ENCODE measurements at regions not wholly inside any gene's neighbourhood (a gene's known extent, or its start where the extent isn't known, plus 50 kb on each side); places are given as distances from the start of the nearest gene placed in this dataset.

DNA sequence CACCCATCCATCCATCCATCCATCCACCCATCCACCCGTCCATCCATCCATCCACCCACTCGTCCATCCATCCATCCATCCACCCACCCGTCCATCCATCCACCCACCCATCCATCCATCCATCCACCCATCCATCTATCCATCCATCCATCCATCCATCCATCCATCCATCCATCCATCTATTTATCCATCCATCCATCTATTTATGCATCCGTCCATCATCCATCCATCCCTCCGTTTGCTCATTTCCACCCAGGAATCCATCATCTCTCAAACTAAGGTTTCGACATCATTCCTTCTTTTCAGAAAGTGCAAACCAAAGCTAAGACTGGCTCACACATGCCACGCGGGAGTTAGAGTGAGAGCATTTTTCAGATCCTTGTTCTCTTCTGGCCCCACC is 52.8 kb upstream of the POFUT2 start:
- TF ChIP-seq, protein P1, sequence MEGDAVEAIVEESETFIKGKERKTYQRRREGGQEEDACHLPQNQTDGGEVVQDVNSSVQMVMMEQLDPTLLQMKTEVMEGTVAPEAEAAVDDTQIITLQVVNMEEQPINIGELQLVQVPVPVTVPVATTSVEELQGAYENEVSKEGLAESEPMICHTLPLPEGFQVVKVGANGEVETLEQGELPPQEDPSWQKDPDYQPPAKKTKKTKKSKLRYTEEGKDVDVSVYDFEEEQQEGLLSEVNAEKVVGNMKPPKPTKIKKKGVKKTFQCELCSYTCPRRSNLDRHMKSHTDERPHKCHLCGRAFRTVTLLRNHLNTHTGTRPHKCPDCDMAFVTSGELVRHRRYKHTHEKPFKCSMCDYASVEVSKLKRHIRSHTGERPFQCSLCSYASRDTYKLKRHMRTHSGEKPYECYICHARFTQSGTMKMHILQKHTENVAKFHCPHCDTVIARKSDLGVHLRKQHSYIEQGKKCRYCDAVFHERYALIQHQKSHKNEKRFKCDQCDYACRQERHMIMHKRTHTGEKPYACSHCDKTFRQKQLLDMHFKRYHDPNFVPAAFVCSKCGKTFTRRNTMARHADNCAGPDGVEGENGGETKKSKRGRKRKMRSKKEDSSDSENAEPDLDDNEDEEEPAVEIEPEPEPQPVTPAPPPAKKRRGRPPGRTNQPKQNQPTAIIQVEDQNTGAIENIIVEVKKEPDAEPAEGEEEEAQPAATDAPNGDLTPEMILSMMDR (conservative IDR thresholded peaks at IDR 0.05; ENCODE audit: low read length): no peak
- TF ChIP-seq EZH2phosphoT487 (IDR thresholded peaks at IDR 0.05; ENCODE audit: borderline replicate concordance, low read depth, low read length): no peak
